HK-2 (cell line): ENCODE measurements at regions not wholly inside any gene's neighbourhood (a gene's known extent, or its start where the extent isn't known, plus 50 kb on each side); places are given as distances from the start of the nearest gene placed in this dataset.

Source experiments
- DNase-seq: peaks from one replicate; pipeline ENCODE4 v3.0.0-alpha.2; 2018; ENCODE audit not compliant: unreplicated experiment

GRCh38 chr7:41910940-41911600 lies 208.2 kb upstream of the INHBA start:
- no peak for DNase-seq

- DNase-seq = no peak
Measured at GRCh38 chr7:41907444-41907843, 204.6 kb upstream of the INHBA start.

GRCh38 chr7:41900532-41900931 lies 197.6 kb upstream of the INHBA start:
- no peak for DNase-seq

GRCh38 chr7:41899823-41900433 lies 197.0 kb upstream of the INHBA start:
- DNase-seq = no peak

GRCh38 chr7:41893656-41894055 lies 190.8 kb upstream of the INHBA start:
- no peak for DNase-seq

GRCh38 chr7:41892356-41893100 lies 189.6 kb upstream of the INHBA start:
- no peak for DNase-seq

- DNase-seq = no peak
Measured at GRCh38 chr7:41891950-41892349, 189.1 kb upstream of the INHBA start.

- no peak for DNase-seq
Measured at GRCh38 chr7:41890631-41891274, 187.9 kb upstream of the INHBA start.

GRCh38 chr7:41889472-41889871 lies 186.6 kb upstream of the INHBA start:
- DNase-seq = peak; percentile 32

- no peak for DNase-seq
Measured at GRCh38 chr7:41889040-41889439, 186.2 kb upstream of the INHBA start.

GRCh38 chr7:41887416-41887815 lies 184.5 kb upstream of the INHBA start:
- DNase-seq = no peak

- DNase-seq = peak; percentile 77
Measured at GRCh38 chr7:41886901-41887311, 184.0 kb upstream of the INHBA start.

- peak; percentile 54 for DNase-seq
Measured at GRCh38 chr7:41886262-41886900, 183.5 kb upstream of the INHBA start.

- no peak for DNase-seq
Measured at GRCh38 chr7:41885748-41886147, 182.9 kb upstream of the INHBA start.

GRCh38 chr7:41885078-41885477 lies 182.2 kb upstream of the INHBA start:
- peak; percentile 18 for DNase-seq

- DNase-seq = no peak
Measured at GRCh38 chr7:41882745-41883420, 180.0 kb upstream of the INHBA start.

GRCh38 chr7:41882256-41882655 lies 179.4 kb upstream of the INHBA start:
- no peak for DNase-seq

GRCh38 chr7:41881331-41882130 lies 178.6 kb upstream of the INHBA start:
- no peak for DNase-seq

- DNase-seq = peak; percentile 51
Measured at GRCh38 chr7:41880107-41880506, 177.2 kb upstream of the INHBA start.

GRCh38 chr7:41879403-41879802 lies 176.5 kb upstream of the INHBA start:
- no peak for DNase-seq
